ENCODE measurements at regions not wholly inside any gene's neighbourhood (a gene's known extent, or its start where the extent isn't known, plus 50 kb on each side); places are given as distances from the start of the nearest gene placed in this dataset.

- no peak overlapping the region for H3K27ac ChIP-seq (ENCODE audit: low read depth in 2 of 2, low read length in 2 of 2)
- H3K9me3 ChIP-seq (ENCODE audit: control insufficient read depth in 2 of 2, low read length in 2 of 2) = no peaks in the 10 kb centered on the region
- no peak overlapping the region for H3K4me3 ChIP-seq (ENCODE audit: low read length in 2 of 2)
- H3K27me3 ChIP-seq (ENCODE audit: control insufficient read depth in 2 of 2, insufficient read depth in 2 of 2, low read length in 2 of 2) = no peaks in the 10 kb centered on the region
- H3K36me3 ChIP-seq (ENCODE audit: control insufficient read depth in 2 of 2, insufficient read depth in 2 of 2, low read length in 2 of 2) = no peaks in the 10 kb centered on the region
- no peak overlapping the region for H3K9ac ChIP-seq (ENCODE audit: low read depth in 1 of 2, low read length in 2 of 2)
- no peaks in the 10 kb centered on the region for H3K4me1 ChIP-seq (ENCODE audit: control insufficient read depth in 2 of 2, insufficient read depth in 2 of 2, low read length in 2 of 2)
Measured at GRCh38 chr9:107214381-107214780, 68.7 kb upstream of the RAD23B start.

DNA sequence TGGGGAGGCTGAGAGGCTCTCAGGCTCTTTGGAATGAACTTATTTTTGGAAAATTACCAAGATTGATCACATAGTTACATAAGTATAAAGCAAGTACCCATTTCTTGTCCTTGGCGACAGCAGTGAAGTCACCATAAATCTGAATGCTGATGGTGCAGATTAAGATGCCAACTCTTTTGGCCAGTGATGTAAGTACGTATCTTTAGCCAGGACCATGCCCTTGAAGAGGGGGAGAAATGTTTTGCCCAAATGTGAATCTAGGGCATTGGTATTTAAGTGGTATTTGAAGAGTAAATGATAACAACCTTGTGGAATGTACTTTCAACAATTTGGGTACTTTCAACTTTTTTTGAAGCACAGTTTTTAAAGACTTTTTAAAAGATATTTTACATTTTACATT, 68.2 kb upstream of the RAD23B start:
- Histone ChIP-seq H3K36me3 (ENCODE audit: control insufficient read depth in 2 of 2, insufficient read depth in 2 of 2, low read length in 2 of 2) (no peaks in the 10 kb centered on the region), H3K9me3 (ENCODE audit: control insufficient read depth in 2 of 2, low read length in 2 of 2) (no peaks in the 10 kb centered on the region), H3K4me3 (ENCODE audit: low read length in 2 of 2) (no peak overlapping the region), H3K9ac (ENCODE audit: low read depth in 1 of 2, low read length in 2 of 2) (no peak overlapping the region), H3K4me1 (ENCODE audit: control insufficient read depth in 2 of 2, insufficient read depth in 2 of 2, low read length in 2 of 2) (no peaks in the 10 kb centered on the region), H3K27me3 (ENCODE audit: control insufficient read depth in 2 of 2, insufficient read depth in 2 of 2, low read length in 2 of 2) (no peaks in the 10 kb centered on the region), H3K27ac (ENCODE audit: low read depth in 2 of 2, low read length in 2 of 2) (no peak overlapping the region)

- Histone ChIP-seq H3K9ac (ENCODE audit: low read depth in 1 of 2, low read length in 2 of 2) (no peak overlapping the region), H3K9me3 (ENCODE audit: control insufficient read depth in 2 of 2, low read length in 2 of 2) (no peaks in the 10 kb centered on the region), H3K4me3 (ENCODE audit: low read length in 2 of 2) (no peak overlapping the region), H3K27me3 (ENCODE audit: control insufficient read depth in 2 of 2, insufficient read depth in 2 of 2, low read length in 2 of 2) (no peaks in the 10 kb centered on the region), H3K27ac (ENCODE audit: low read depth in 2 of 2, low read length in 2 of 2) (no peak overlapping the region), H3K4me1 (ENCODE audit: control insufficient read depth in 2 of 2, insufficient read depth in 2 of 2, low read length in 2 of 2) (no peaks in the 10 kb centered on the region), H3K36me3 (ENCODE audit: control insufficient read depth in 2 of 2, insufficient read depth in 2 of 2, low read length in 2 of 2) (no peaks in the 10 kb centered on the region)
Measured at GRCh38 chr9:107215381-107215780, 67.7 kb upstream of the RAD23B start.

DNA sequence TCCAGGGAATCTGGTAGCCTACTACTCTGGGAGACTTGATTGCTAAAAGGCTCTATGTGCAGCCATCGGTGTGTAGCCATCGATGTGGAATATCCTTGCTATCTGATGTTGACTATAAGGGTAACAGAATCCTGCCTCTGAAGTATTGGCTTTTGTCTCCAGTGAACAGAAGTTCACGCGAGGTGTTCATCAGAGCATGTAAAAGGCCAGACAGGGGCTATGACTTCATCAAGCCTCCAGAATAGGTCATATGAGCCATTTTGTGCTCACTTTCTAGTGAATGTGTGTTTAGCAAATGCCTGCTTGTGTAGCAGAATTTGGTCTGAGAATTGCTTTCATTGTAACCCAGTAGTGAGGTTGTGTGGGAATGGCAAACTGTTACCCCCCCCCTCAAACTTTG, 66.8 kb upstream of the RAD23B start:
- H3K27ac ChIP-seq (ENCODE audit: low read depth in 2 of 2, low read length in 2 of 2) = no peak overlapping the region
- no peaks in the 10 kb centered on the region for H3K36me3 ChIP-seq (ENCODE audit: control insufficient read depth in 2 of 2, insufficient read depth in 2 of 2, low read length in 2 of 2)
- no peak overlapping the region for H3K4me3 ChIP-seq (ENCODE audit: low read length in 2 of 2)
- no peaks in the 10 kb centered on the region for H3K9me3 ChIP-seq (ENCODE audit: control insufficient read depth in 2 of 2, low read length in 2 of 2)
- no peak overlapping the region for H3K9ac ChIP-seq (ENCODE audit: low read depth in 1 of 2, low read length in 2 of 2)
- no peaks in the 10 kb centered on the region for H3K27me3 ChIP-seq (ENCODE audit: control insufficient read depth in 2 of 2, insufficient read depth in 2 of 2, low read length in 2 of 2)
- H3K4me1 ChIP-seq (ENCODE audit: control insufficient read depth in 2 of 2, insufficient read depth in 2 of 2, low read length in 2 of 2) = no peaks in the 10 kb centered on the region

DNA sequence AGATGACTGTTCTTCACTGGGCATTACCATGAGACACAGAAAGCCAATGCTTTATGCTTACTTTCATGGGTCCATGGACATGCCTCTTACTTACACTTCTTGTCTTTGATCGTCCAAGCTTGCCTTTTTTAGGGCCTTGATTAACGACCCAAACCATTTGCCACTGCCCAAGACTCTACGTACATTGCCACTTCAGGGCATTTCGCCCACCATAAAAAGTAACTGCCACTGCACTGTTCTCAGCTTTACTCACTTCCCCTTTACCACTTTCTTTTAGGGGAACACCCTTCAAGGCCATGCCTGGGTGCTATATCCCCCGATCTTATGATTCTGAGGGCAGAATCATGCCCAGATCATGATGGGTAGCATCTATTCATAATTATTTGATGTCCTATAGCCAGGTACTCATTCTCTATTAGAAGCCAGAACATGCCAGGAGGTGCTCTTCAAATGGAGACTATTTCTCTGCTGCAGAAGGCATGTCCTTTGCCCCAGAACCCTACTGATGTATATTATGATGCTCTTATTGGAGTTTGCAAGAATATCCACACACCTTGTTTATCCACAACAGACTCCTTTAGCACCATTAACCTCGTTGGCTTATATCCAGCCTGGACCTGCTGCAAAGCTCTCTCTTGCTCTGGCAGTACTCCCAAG, 64.1 kb upstream of the RAD23B start:
- H3K36me3 ChIP-seq (ENCODE audit: control insufficient read depth in 2 of 2, insufficient read depth in 2 of 2, low read length in 2 of 2) = no peaks in the 10 kb centered on the region
- H3K9ac ChIP-seq (ENCODE audit: low read depth in 1 of 2, low read length in 2 of 2) = no peak overlapping the region
- no peaks in the 10 kb centered on the region for H3K9me3 ChIP-seq (ENCODE audit: control insufficient read depth in 2 of 2, low read length in 2 of 2)
- H3K27ac ChIP-seq (ENCODE audit: low read depth in 2 of 2, low read length in 2 of 2) = no peak overlapping the region
- H3K4me1 ChIP-seq (ENCODE audit: control insufficient read depth in 2 of 2, insufficient read depth in 2 of 2, low read length in 2 of 2) = no peaks in the 10 kb centered on the region
- H3K27me3 ChIP-seq (ENCODE audit: control insufficient read depth in 2 of 2, insufficient read depth in 2 of 2, low read length in 2 of 2) = no peaks in the 10 kb centered on the region
- H3K4me3 ChIP-seq (ENCODE audit: low read length in 2 of 2) = no peak overlapping the region

- no peaks in the 10 kb centered on the region for H3K36me3 ChIP-seq (ENCODE audit: control insufficient read depth in 2 of 2, insufficient read depth in 2 of 2, low read length in 2 of 2)
- H3K9ac ChIP-seq (ENCODE audit: low read depth in 1 of 2, low read length in 2 of 2) = no peak overlapping the region
- H3K4me3 ChIP-seq (ENCODE audit: low read length in 2 of 2) = no peak overlapping the region
- no peak overlapping the region for H3K27ac ChIP-seq (ENCODE audit: low read depth in 2 of 2, low read length in 2 of 2)
- H3K9me3 ChIP-seq (ENCODE audit: control insufficient read depth in 2 of 2, low read length in 2 of 2) = no peaks in the 10 kb centered on the region
- H3K27me3 ChIP-seq (ENCODE audit: control insufficient read depth in 2 of 2, insufficient read depth in 2 of 2, low read length in 2 of 2) = no peaks in the 10 kb centered on the region
- no peaks in the 10 kb centered on the region for H3K4me1 ChIP-seq (ENCODE audit: control insufficient read depth in 2 of 2, insufficient read depth in 2 of 2, low read length in 2 of 2)
Measured at GRCh38 chr9:107219486-107220077, 63.5 kb upstream of the RAD23B start.

GRCh38 chr9:107221321-107221720, 61.8 kb upstream of the RAD23B start:
- Histone ChIP-seq H3K9ac (ENCODE audit: low read depth in 1 of 2, low read length in 2 of 2) (no peak overlapping the region), H3K36me3 (ENCODE audit: control insufficient read depth in 2 of 2, insufficient read depth in 2 of 2, low read length in 2 of 2) (no peaks in the 10 kb centered on the region), H3K4me1 (ENCODE audit: control insufficient read depth in 2 of 2, insufficient read depth in 2 of 2, low read length in 2 of 2) (no peaks in the 10 kb centered on the region), H3K27me3 (ENCODE audit: control insufficient read depth in 2 of 2, insufficient read depth in 2 of 2, low read length in 2 of 2) (no peaks in the 10 kb centered on the region), H3K4me3 (ENCODE audit: low read length in 2 of 2) (no peak overlapping the region), H3K27ac (ENCODE audit: low read depth in 2 of 2, low read length in 2 of 2) (no peak overlapping the region), H3K9me3 (ENCODE audit: control insufficient read depth in 2 of 2, low read length in 2 of 2) (no peaks in the 10 kb centered on the region)

- H3K4me1 ChIP-seq (ENCODE audit: control insufficient read depth in 2 of 2, insufficient read depth in 2 of 2, low read length in 2 of 2) = no peaks in the 10 kb centered on the region
- H3K9me3 ChIP-seq (ENCODE audit: control insufficient read depth in 2 of 2, low read length in 2 of 2) = no peaks in the 10 kb centered on the region
- no peak overlapping the region for H3K27ac ChIP-seq (ENCODE audit: low read depth in 2 of 2, low read length in 2 of 2)
- H3K9ac ChIP-seq (ENCODE audit: low read depth in 1 of 2, low read length in 2 of 2) = no peak overlapping the region
- H3K36me3 ChIP-seq (ENCODE audit: control insufficient read depth in 2 of 2, insufficient read depth in 2 of 2, low read length in 2 of 2) = no peaks in the 10 kb centered on the region
- no peak overlapping the region for H3K4me3 ChIP-seq (ENCODE audit: low read length in 2 of 2)
- no peaks in the 10 kb centered on the region for H3K27me3 ChIP-seq (ENCODE audit: control insufficient read depth in 2 of 2, insufficient read depth in 2 of 2, low read length in 2 of 2)
Measured at GRCh38 chr9:107222020-107222522, 61.0 kb upstream of the RAD23B start.

DNA sequence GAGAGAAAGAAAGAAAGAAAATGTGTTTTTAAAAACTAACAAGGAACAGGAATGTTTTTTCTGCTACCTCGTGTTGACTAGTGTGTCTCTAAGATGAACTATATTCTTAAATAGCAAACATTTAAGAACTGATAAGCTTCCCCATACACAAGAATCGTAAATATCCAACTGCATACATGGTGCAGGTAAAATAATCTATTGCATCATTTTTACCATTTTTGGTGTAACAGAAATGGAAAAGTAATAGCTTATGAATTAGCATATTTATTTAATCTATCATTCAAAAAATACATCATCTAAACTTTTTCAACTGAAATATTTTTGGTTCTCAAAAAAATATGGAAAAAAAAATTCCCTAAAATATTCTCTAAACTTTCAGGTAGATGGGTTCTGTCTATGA, 59.7 kb upstream of the RAD23B start:
- H3K36me3 ChIP-seq (ENCODE audit: control insufficient read depth in 2 of 2, insufficient read depth in 2 of 2, low read length in 2 of 2) = no peaks in the 10 kb centered on the region
- no peak overlapping the region for H3K27ac ChIP-seq (ENCODE audit: low read depth in 2 of 2, low read length in 2 of 2)
- no peak overlapping the region for H3K9ac ChIP-seq (ENCODE audit: low read depth in 1 of 2, low read length in 2 of 2)
- H3K9me3 ChIP-seq (ENCODE audit: control insufficient read depth in 2 of 2, low read length in 2 of 2) = no peaks in the 10 kb centered on the region
- peaks cover 2 to 10% of the 10 kb centered on the region in 2 donors for H3K4me1 ChIP-seq (ENCODE audit: control insufficient read depth in 2 of 2, insufficient read depth in 2 of 2, low read length in 2 of 2)
- no peak overlapping the region for H3K4me3 ChIP-seq (ENCODE audit: low read length in 2 of 2)
- no peaks in the 10 kb centered on the region for H3K27me3 ChIP-seq (ENCODE audit: control insufficient read depth in 2 of 2, insufficient read depth in 2 of 2, low read length in 2 of 2)

DNA sequence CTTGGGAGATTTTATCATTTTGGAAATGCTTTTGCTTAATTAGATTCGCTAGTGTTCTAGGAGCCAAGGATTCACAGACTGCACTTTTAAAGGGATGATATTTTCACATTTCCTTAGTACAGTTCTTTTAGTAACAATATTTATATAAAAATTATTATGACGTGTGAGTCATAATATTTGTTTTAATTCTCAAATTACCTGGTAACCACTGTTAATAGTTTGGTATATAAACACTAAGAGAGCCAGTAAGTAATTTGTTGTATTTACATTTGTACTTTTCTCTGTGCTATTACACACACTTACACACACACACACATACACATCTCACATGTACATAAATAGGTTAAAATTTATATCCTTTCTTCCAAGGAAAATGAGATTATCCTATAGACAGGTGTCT, 58.8 kb upstream of the RAD23B start:
- Histone ChIP-seq H3K4me1 (ENCODE audit: control insufficient read depth in 2 of 2, insufficient read depth in 2 of 2, low read length in 2 of 2) (peaks cover 2 to 13% of the 10 kb centered on the region in 2 donors), H3K27me3 (ENCODE audit: control insufficient read depth in 2 of 2, insufficient read depth in 2 of 2, low read length in 2 of 2) (no peaks in the 10 kb centered on the region), H3K4me3 (ENCODE audit: low read length in 2 of 2) (no peak overlapping the region), H3K9ac (ENCODE audit: low read depth in 1 of 2, low read length in 2 of 2) (no peak overlapping the region), H3K36me3 (ENCODE audit: control insufficient read depth in 2 of 2, insufficient read depth in 2 of 2, low read length in 2 of 2) (no peaks in the 10 kb centered on the region), H3K9me3 (ENCODE audit: control insufficient read depth in 2 of 2, low read length in 2 of 2) (no peaks in the 10 kb centered on the region), H3K27ac (ENCODE audit: low read depth in 2 of 2, low read length in 2 of 2) (no peak overlapping the region)
